A549 (cell line): ENCODE measurements at regions not wholly inside any gene's neighbourhood (a gene's known extent, or its start where the extent isn't known, plus 50 kb on each side); places are given as distances from the start of the nearest gene placed in this dataset.
"Not testable (repeated sequence)": the region's sequence is repeated elsewhere in the genome, so short reads cannot be mapped to it uniquely, and the experiment has no call there.

Experiments
- BHLHE40 ChIP-seq: IDR thresholded peaks from 2 replicates; pipeline ENCODE4 v1.6.1; 2012; ENCODE audit warnings: low read depth, low read length, inconsistent platforms
- CTCF ChIP-seq: fragments of >200 bp; sonication (Bioruptor Twin); formaldehyde crosslinking; IDR thresholded peaks from 3 replicates; pipeline ENCODE4 v1.5.1; 2016
- EP300 ChIP-seq, 2 experiments: fragments of >200 bp; sonication (Bioruptor Twin); formaldehyde crosslinking; IDR thresholded peaks; 2 replicates in 1 of 2; 3 replicates in 1 of 2; pipeline ENCODE4 v1.6.1; 2016 to 2017
- ESRRA ChIP-seq: fragments of 150-350 bp; IDR thresholded peaks from 2 replicates; pipeline ENCODE4 v1.6.1; 2014; ENCODE audit warnings: mild to moderate bottlenecking, low read length, borderline replicate concordance
- JUN ChIP-seq, 2 experiments: fragments of >200 bp; sonication (Bioruptor Twin); formaldehyde crosslinking; IDR thresholded peaks; 2 replicates in 1 of 2; 3 replicates in 1 of 2; pipeline ENCODE4 v1.6.1; 2016 to 2017
- JUNB ChIP-seq: fragments of >200 bp; sonication (Bioruptor Twin); formaldehyde crosslinking; IDR thresholded peaks from 2 replicates; pipeline ENCODE4 v1.6.1; 2016
- MAX ChIP-seq: IDR thresholded peaks from 2 replicates; pipeline ENCODE4 v1.6.1; 2012
- POLR2A ChIP-seq: IDR thresholded peaks from 2 replicates; pipeline ENCODE4 v1.6.1; 2012; ENCODE audit warnings: mild to moderate bottlenecking, low read length
- RAD21 ChIP-seq, 2 experiments: fragments of >200 bp in 1 of 2; sonication (Bioruptor Twin) in 1 of 2; formaldehyde crosslinking in 1 of 2; IDR thresholded peaks in 1 of 2; conservative IDR thresholded peaks in 1 of 2; 2 replicates in 1 of 2; 3 replicates in 1 of 2; pipeline ENCODE4 v1.6.1; 2012 to 2018; ENCODE audit warnings: inconsistent platforms in 1 of 2
- REST ChIP-seq: fragments of 200-600 bp; sonication (generic); IDR thresholded peaks from 2 replicates; pipeline ENCODE4 v1.6.1; 2016; ENCODE audit warnings: antibody characterized with exemption, mild to moderate bottlenecking, moderate library complexity
- RNF2 ChIP-seq: fragments of 200-600 bp; sonication (generic); IDR thresholded peaks from 2 replicates; pipeline ENCODE4 v1.6.1; 2016; ENCODE audit warnings: low read depth, mild to moderate bottlenecking, antibody characterized with exemption, moderate library complexity, borderline replicate concordance
- TP53 ChIP-seq: fragments of 250-450 bp; sonication (Bioruptor Pico); IDR thresholded peaks from 2 replicates; pipeline ENCODE4 v1.5.0; 2021; ENCODE audit warnings: mild to moderate bottlenecking, moderate library complexity
- ZFP36 ChIP-seq: fragments of 450-650 bp; IDR thresholded peaks from 2 replicates; pipeline ENCODE4 v1.6.1; 2014; ENCODE audit warnings: borderline replicate concordance; ENCODE audit not compliant: partially characterized antibody

- TF ChIP-seq RAD21 (conservative IDR thresholded peaks at IDR 0.05 in 1 of 2, IDR thresholded peaks at IDR 0.05 in 1 of 2); EP300 (IDR thresholded peaks at IDR 0.05); ESRRA; POLR2A; CTCF; REST; BHLHE40; JUN (IDR thresholded peaks at IDR 0.05); TP53 (CRISPR knock-in tag); ZFP36; RNF2; JUNB; MAX: not testable (repeated sequence)
Measured at GRCh38 chr5:124499818-124500217, 246.6 kb downstream of the ZNF608 start.
